ENCODE measurements at regions not wholly inside any gene's neighbourhood (a gene's known extent, or its start where the extent isn't known, plus 50 kb on each side); places are given as distances from the start of the nearest gene placed in this dataset.

- DNase-seq (ENCODE audit: low read depth): no peak
Observed at GRCh38 chr5:44659334-44659733, 149.4 kb upstream of the MRPS30 start.

GRCh38 chr5:44652674-44653073 is 156.1 kb upstream of the MRPS30 start:
- DNase-seq (ENCODE audit: low read depth): no peak

- no peak for DNase-seq (ENCODE audit: low read depth)
Observed at GRCh38 chr5:44646016-44646415, 162.7 kb upstream of the MRPS30 start.

GRCh38 chr5:44645502-44645901 is 163.2 kb upstream of the MRPS30 start:
- DNase-seq (ENCODE audit: low read depth): no peak

- no peak for DNase-seq (ENCODE audit: low read depth)
Observed at GRCh38 chr5:44644628-44645027, 164.1 kb upstream of the MRPS30 start.

- DNase-seq (ENCODE audit: low read depth): no peak
Observed at GRCh38 chr5:44641820-44642219, 166.9 kb upstream of the MRPS30 start.

- no peak for DNase-seq (ENCODE audit: low read depth)
Observed at GRCh38 chr5:44640945-44641456, 167.7 kb upstream of the MRPS30 start.

- DNase-seq (ENCODE audit: low read depth): no peak
Observed at GRCh38 chr5:44637916-44638869, 170.6 kb upstream of the MRPS30 start.

GRCh38 chr5:44632344-44632743 is 176.4 kb upstream of the MRPS30 start:
- no peak for DNase-seq (ENCODE audit: low read depth)

- no peak for DNase-seq (ENCODE audit: low read depth)
Observed at GRCh38 chr5:44626846-44627245, 181.9 kb upstream of the MRPS30 start.

- no peak for DNase-seq (ENCODE audit: low read depth)
Observed at GRCh38 chr5:44622331-44622730, 186.4 kb upstream of the MRPS30 start.

- DNase-seq (ENCODE audit: low read depth): no peak
Observed at GRCh38 chr5:44619875-44620610, 188.7 kb upstream of the MRPS30 start.

GRCh38 chr5:44614845-44615244 is 193.9 kb upstream of the MRPS30 start:
- DNase-seq (ENCODE audit: low read depth): no peak

- no peak for DNase-seq (ENCODE audit: low read depth)
Observed at GRCh38 chr5:44613936-44614335, 194.8 kb upstream of the MRPS30 start.

- no peak for DNase-seq (ENCODE audit: low read depth)
Observed at GRCh38 chr5:44605926-44606325, 202.8 kb upstream of the MRPS30 start.

GRCh38 chr5:44603496-44604272 is 205.1 kb upstream of the MRPS30 start:
- DNase-seq (ENCODE audit: low read depth): no peak

- no peak for DNase-seq (ENCODE audit: low read depth)
Observed at GRCh38 chr5:44574678-44575077, 185.5 kb upstream of the FGF10 start.

- no peak for DNase-seq (ENCODE audit: low read depth)
Observed at GRCh38 chr5:44568519-44568918, 179.3 kb upstream of the FGF10 start.

GRCh38 chr5:44565902-44566301 is 176.7 kb upstream of the FGF10 start:
- no peak for DNase-seq (ENCODE audit: low read depth)

GRCh38 chr5:44565360-44565759 is 176.1 kb upstream of the FGF10 start:
- DNase-seq (ENCODE audit: low read depth): no peak

- DNase-seq (ENCODE audit: low read depth): no peak
Observed at GRCh38 chr5:44546286-44546685, 157.1 kb upstream of the FGF10 start.

- no peak for DNase-seq (ENCODE audit: low read depth)
Observed at GRCh38 chr5:44543511-44543910, 154.3 kb upstream of the FGF10 start.
